ENCODE measurements at regions not wholly inside any gene's neighbourhood (a gene's known extent, or its start where the extent isn't known, plus 50 kb on each side); places are given as distances from the start of the nearest gene placed in this dataset.
"Not testable (repeated sequence)": the region's sequence is repeated elsewhere in the genome, so short reads cannot be mapped to it uniquely, and the experiment has no call there.

DNA sequence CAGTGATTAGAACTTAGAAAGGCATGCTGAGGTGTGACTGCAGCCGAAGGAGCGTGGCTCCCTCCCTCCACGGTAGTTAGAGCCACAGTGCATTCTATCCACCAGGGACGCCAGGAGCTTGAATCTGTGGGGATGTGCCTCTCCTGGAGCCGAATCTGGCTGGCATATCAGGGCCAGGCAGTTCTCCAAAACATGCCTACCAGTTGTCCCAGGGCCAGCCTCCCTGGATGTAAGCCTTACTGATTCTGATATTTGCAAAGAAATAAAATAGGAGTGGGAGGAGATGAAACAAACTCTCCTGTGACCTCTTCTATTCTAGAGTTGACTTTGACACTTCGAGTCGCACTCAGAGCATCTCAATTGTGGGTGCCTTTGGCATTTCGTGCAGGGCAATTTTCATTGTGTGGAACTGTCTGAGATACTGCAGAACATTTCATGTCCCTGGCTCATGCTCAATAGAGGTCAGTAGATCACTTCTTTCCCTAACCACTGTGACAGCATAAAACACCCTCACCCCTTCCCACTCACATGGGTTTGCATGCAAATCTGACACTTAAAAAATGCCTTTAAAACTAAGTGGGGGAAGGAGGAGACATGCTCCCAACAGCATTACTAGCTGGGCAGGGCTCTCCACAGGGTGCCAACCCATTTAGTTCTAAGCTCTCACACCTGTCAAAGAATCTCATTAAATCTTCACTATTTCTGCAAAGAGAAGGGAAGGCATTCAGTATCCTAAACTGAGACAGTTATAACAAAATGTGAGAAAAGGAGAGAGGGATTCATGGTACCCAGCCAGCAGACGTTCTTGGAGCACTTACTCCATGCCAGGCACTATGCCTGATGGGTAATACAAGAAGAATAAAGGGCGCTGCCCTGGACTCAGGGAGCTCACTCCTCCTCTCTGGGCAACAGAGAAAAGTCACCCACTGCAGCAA, 378.9 kb downstream of the PREX1 start:
- no peak for DNase-seq (ENCODE audit: extremely low spot score in 2 of 2)
- H3K27ac ChIP-seq: no peak overlapping the region
- intact Hi-C loops (cut with DNase I): no loop called here

GRCh38 chr20:48447456-48447855, 380.3 kb downstream of the PREX1 start:
- DNase-seq (ENCODE audit: extremely low spot score in 2 of 2): no peak
- no peak for TF ChIP-seq POLR2A (IDR thresholded peaks at IDR 0.05)
- TF ChIP-seq POLR2AphosphoS5 (IDR thresholded peaks at IDR 0.05; ENCODE audit: insufficient read depth in 1 of 2, low read depth in 1 of 2): no peak
- no peak for TF ChIP-seq CTCF (IDR thresholded peaks at IDR 0.05)
- H3K4me3 ChIP-seq: no peak overlapping the region

More for the DNA sequence above, 378.9 kb downstream of the PREX1 start:
- TF ChIP-seq POLR2A (IDR thresholded peaks at IDR 0.05) (no peak), CTCF (IDR thresholded peaks at IDR 0.05) (no peak), POLR2AphosphoS5 (IDR thresholded peaks at IDR 0.05; ENCODE audit: insufficient read depth in 1 of 2, low read depth in 1 of 2) (no peak)
- Histone ChIP-seq H3K36me3 (no peaks in the 10 kb centered on the region), H3K4me3 (no peak overlapping the region), H3K27me3 (no peaks in the 10 kb centered on the region), H3K4me1 (no peaks in the 10 kb centered on the region), H3K9me3 (peaks cover 3% of the 10 kb centered on the region)

GRCh38 chr20:48445827-48446226, 382.0 kb downstream of the PREX1 start:
- Histone ChIP-seq H3K27ac (no peak overlapping the region), H3K9me3 (peaks cover 3% of the 10 kb centered on the region), H3K27me3 (no peaks in the 10 kb centered on the region), H3K4me1 (no peaks in the 10 kb centered on the region), H3K36me3 (no peaks in the 10 kb centered on the region), H3K4me3 (no peak overlapping the region)
- no peak for TF ChIP-seq POLR2AphosphoS5 (IDR thresholded peaks at IDR 0.05; ENCODE audit: insufficient read depth in 1 of 2, low read depth in 1 of 2)
- TF ChIP-seq CTCF (IDR thresholded peaks at IDR 0.05): no peak
- no peak for TF ChIP-seq POLR2A (IDR thresholded peaks at IDR 0.05)
- intact Hi-C loops (cut with DNase I): no loop called here
- no peak for DNase-seq (ENCODE audit: extremely low spot score in 2 of 2)

More at GRCh38 chr20:48447456-48447855, 380.3 kb downstream of the PREX1 start:
- Histone ChIP-seq H3K36me3 (no peaks in the 10 kb centered on the region), H3K27me3 (no peaks in the 10 kb centered on the region), H3K9me3 (peaks cover 3% of the 10 kb centered on the region), H3K27ac (no peak overlapping the region), H3K4me1 (no peaks in the 10 kb centered on the region)
- intact Hi-C loops (cut with DNase I): no loop called here

GRCh38 chr20:48444249-48444648, 383.6 kb downstream of the PREX1 start:
- Histone ChIP-seq H3K36me3 (no peaks in the 10 kb centered on the region), H3K9me3 (peaks cover 3% of the 10 kb centered on the region), H3K4me3 (no peak overlapping the region), H3K4me1 (no peaks in the 10 kb centered on the region), H3K27ac (no peak overlapping the region), H3K27me3 (no peaks in the 10 kb centered on the region)
- no peak for TF ChIP-seq CTCF (IDR thresholded peaks at IDR 0.05)
- no peak for TF ChIP-seq POLR2A (IDR thresholded peaks at IDR 0.05)
- TF ChIP-seq POLR2AphosphoS5 (IDR thresholded peaks at IDR 0.05; ENCODE audit: insufficient read depth in 1 of 2, low read depth in 1 of 2): no peak
- intact Hi-C loops (cut with DNase I): no loop called here
- no peak for DNase-seq (ENCODE audit: extremely low spot score in 2 of 2)

DNA sequence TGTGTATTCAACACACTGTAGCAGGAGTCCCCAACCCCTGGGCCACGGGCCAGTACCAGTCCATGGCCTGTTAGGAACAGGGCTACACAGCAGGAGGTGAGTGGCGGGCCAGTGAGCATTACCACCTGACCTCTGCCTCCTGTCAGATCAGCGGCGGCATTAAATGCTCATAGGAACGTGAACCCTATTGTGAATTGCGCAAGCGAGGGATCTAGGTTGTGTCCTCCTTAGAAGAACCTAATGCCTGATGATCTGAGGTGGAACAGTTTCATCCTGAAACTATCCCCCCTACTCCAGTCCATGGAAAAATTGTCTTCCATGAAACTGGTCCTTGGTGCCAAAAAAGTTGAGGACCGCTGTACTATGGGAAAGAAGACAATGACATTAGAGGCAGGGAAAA, 386.9 kb downstream of the PREX1 start:
- Histone ChIP-seq H3K4me3 (no peak overlapping the region), H3K9me3 (peaks cover 3% of the 10 kb centered on the region), H3K4me1 (no peaks in the 10 kb centered on the region), H3K36me3 (no peaks in the 10 kb centered on the region), H3K27me3 (no peaks in the 10 kb centered on the region), H3K27ac (no peak overlapping the region)
- no peak for TF ChIP-seq POLR2A (IDR thresholded peaks at IDR 0.05)
- TF ChIP-seq CTCF (IDR thresholded peaks at IDR 0.05): no peak
- no peak for TF ChIP-seq POLR2AphosphoS5 (IDR thresholded peaks at IDR 0.05; ENCODE audit: insufficient read depth in 1 of 2, low read depth in 1 of 2)
- intact Hi-C loops (cut with DNase I): no loop called here
- no peak for DNase-seq (ENCODE audit: extremely low spot score in 2 of 2)

DNA sequence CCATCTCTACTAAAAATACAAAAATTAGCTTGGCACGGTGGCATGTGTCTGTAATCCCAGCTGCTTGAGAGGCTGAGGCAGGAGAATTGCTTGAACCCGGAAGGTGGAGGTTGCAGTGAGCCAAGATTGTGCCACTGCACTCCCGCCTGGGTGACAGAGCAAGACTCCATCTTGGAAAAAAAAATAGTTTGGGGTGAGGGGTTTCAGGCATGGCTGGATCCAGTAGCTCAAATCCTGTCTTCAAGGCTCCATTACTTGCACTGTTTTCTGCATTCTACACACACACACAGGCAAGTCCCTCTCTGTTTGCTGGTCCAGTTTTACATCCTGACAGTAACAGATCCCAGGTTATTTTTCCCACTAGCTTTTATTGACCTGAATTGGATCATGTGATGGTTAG, 387.5 kb downstream of the PREX1 start:
- H3K36me3 ChIP-seq; intact Hi-C loops (cut with DNase I); H3K27ac ChIP-seq; DNase-seq (ENCODE audit: extremely low spot score in 2 of 2); H3K27me3 ChIP-seq; H3K9me3 ChIP-seq; H3K4me1 ChIP-seq; H3K4me3 ChIP-seq: not testable (repeated sequence)
